ENCODE measurements at regions not wholly inside any gene's neighbourhood (a gene's known extent, or its start where the extent isn't known, plus 50 kb on each side); places are given as distances from the start of the nearest gene placed in this dataset.

GRCh38 chr16:52851211-52851740, 201.4 kb downstream of the CHD9NB start:
- no peaks in the 10 kb centered on the region for H3K4me1 ChIP-seq
- DNase-seq = no peak
- no peak overlapping the region for H3K4me3 ChIP-seq (ENCODE audit: low read depth, low read length)
- TF ChIP-seq CTCF (IDR thresholded peaks at IDR 0.05; ENCODE audit: low read depth, low read length) = no peak
- H3K27me3 ChIP-seq = no peaks in the 10 kb centered on the region
- H3K36me3 ChIP-seq = no peaks in the 10 kb centered on the region
- no peaks in the 10 kb centered on the region; the same call in 1 of the 2 replicates for H3K9me3 ChIP-seq

- no peaks in the 10 kb centered on the region for H3K4me1 ChIP-seq
- H3K36me3 ChIP-seq = no peaks in the 10 kb centered on the region
- H3K9me3 ChIP-seq = no peaks in the 10 kb centered on the region; the same call in 1 of the 2 replicates
- no peak for DNase-seq
- H3K27me3 ChIP-seq = no peaks in the 10 kb centered on the region
- no peak overlapping the region for H3K4me3 ChIP-seq (ENCODE audit: low read depth, low read length)
- no peak for TF ChIP-seq CTCF (IDR thresholded peaks at IDR 0.05; ENCODE audit: low read depth, low read length)
Measured at GRCh38 chr16:52843381-52843780, 209.3 kb downstream of the CHD9NB start.

GRCh38 chr16:52837251-52837650, 215.4 kb downstream of the CHD9NB start:
- Histone ChIP-seq H3K4me3 (ENCODE audit: low read depth, low read length) (no peak overlapping the region), H3K9me3 (no peaks in the 10 kb centered on the region), H3K27me3 (no peaks in the 10 kb centered on the region), H3K4me1 (no peaks in the 10 kb centered on the region), H3K36me3 (no peaks in the 10 kb centered on the region)
- TF ChIP-seq CTCF (IDR thresholded peaks at IDR 0.05; ENCODE audit: low read depth, low read length) = no peak
- no peak for DNase-seq

GRCh38 chr16:52834736-52835465, 217.8 kb downstream of the CHD9NB start:
- Histone ChIP-seq H3K4me1 (no peaks in the 10 kb centered on the region), H3K36me3 (no peaks in the 10 kb centered on the region), H3K9me3 (no peaks in the 10 kb centered on the region), H3K27me3 (no peaks in the 10 kb centered on the region), H3K4me3 (ENCODE audit: low read depth, low read length) (no peak overlapping the region)
- DNase-seq = no peak
- TF ChIP-seq CTCF (IDR thresholded peaks at IDR 0.05; ENCODE audit: low read depth, low read length) = no peak

GRCh38 chr16:52832771-52833170, 219.9 kb downstream of the CHD9NB start:
- H3K27me3 ChIP-seq = no peaks in the 10 kb centered on the region
- no peak for TF ChIP-seq CTCF (IDR thresholded peaks at IDR 0.05; ENCODE audit: low read depth, low read length)
- H3K9me3 ChIP-seq = no peaks in the 10 kb centered on the region
- no peak overlapping the region for H3K4me3 ChIP-seq (ENCODE audit: low read depth, low read length)
- H3K4me1 ChIP-seq = no peaks in the 10 kb centered on the region
- H3K36me3 ChIP-seq = no peaks in the 10 kb centered on the region
- DNase-seq = no peak

GRCh38 chr16:52827456-52827855, 225.2 kb downstream of the CHD9NB start:
- no peaks in the 10 kb centered on the region for H3K9me3 ChIP-seq
- no peak for TF ChIP-seq CTCF (IDR thresholded peaks at IDR 0.05; ENCODE audit: low read depth, low read length)
- no peaks in the 10 kb centered on the region for H3K27me3 ChIP-seq
- H3K4me1 ChIP-seq = no peaks in the 10 kb centered on the region
- no peak overlapping the region for H3K4me3 ChIP-seq (ENCODE audit: low read depth, low read length)
- DNase-seq = no peak
- no peaks in the 10 kb centered on the region for H3K36me3 ChIP-seq

All from BE2C (cell line).